ENCODE measurements at regions not wholly inside any gene's neighbourhood (a gene's known extent, or its start where the extent isn't known, plus 50 kb on each side); places are given as distances from the start of the nearest gene placed in this dataset.

DNA sequence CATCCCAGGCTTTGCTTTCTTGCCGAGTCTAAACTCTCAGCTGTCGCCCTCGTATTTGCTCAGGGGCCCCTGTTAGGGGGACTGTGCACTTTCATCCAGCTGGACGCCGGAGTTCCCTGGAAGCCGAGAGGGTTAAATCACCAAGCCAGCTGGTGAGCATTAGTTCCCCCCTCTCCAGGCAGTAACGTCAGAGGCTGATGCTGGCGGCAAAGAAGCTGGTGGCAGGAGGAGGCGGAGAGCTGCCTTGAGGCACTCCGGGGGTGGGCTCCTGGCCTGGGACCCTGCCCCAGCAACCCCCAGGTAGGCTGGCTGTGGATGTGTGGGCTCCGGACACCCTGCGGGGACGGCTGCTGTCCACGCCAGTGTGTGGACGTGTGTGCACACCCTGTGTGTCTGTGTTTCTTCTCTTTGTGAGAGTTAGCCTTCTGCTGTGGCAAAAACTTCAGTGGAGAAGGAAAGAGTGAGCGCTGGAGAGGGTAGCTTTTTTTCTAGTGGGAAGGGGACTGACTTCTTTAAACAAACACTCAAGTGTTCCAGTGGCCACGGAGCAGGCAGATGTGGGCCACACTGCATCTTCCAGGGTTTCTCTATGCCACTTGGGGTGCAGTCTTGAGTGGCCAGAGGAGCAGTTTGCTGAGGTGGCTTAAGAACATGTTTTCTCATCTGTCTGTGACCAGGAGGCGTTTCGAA, 84.7 kb downstream of the GLI2 start:
- no peaks in the 10 kb centered on the region for H3K79me2 ChIP-seq (ENCODE audit: low read length)
- POLR2A ChIA-PET (ENCODE audit: unreplicated experiment), result no interaction called here
- CTCF ChIA-PET, result no interaction called here

DNA sequence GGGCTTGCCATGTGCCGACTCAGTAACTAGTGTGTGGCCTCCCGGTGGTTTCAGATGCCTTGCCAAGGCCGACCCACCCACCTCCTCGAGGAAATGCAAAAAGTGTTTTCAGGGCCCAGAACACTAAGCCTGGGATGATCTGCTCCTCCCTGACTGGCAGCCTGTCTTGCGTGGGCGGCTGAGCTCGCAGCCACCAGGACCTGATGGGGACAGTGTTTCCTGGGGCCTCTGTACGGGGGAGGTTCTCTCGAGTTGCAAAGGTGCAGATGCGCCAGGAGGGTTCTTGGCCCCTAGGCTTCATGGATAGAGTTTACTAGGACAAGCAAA, 85.2 kb downstream of the GLI2 start:
- TF ChIP-seq EZH2 (IDR thresholded peaks at IDR 0.05; ENCODE audit: low read length, unreplicated experiment) (no peak), CTCF (conservative IDR thresholded peaks at IDR 0.05; ENCODE audit: low read depth, low read length) (no peak), EZH2phosphoT487 (IDR thresholded peaks at IDR 0.05; ENCODE audit: borderline replicate concordance, low read length) (no peak)
- H3K4me1 ChIP-seq (ENCODE audit: insufficient read depth, low read length), result peaks cover 12% of the 10 kb centered on the region; the same call in 1 of the 2 replicates
- H3K79me2 ChIP-seq (ENCODE audit: low read length), result no peaks in the 10 kb centered on the region
- H3K36me3 ChIP-seq (ENCODE audit: low read depth, low read length), result no peaks in the 10 kb centered on the region
- DNase-seq (no peak), ATAC-seq (no peak)
- H3K27me3 ChIP-seq (ENCODE audit: low read length), result no peaks in the 10 kb centered on the region
- no peak overlapping the region for H3K27ac ChIP-seq (ENCODE audit: low read length)
- no peaks in the 10 kb centered on the region for H3K9me3 ChIP-seq (ENCODE audit: low read length)
- intact Hi-C loops (cut with micrococcal nuclease), result no loop called here
- H2AFZ ChIP-seq (ENCODE audit: low read length), result no peak overlapping the region
- H3K9me2 ChIP-seq (replicated peaks; ENCODE audit: low read length), result no peaks in the 10 kb centered on the region
- no peak overlapping the region for H3K4me2 ChIP-seq (ENCODE audit: low read length)
- H4K20me1 ChIP-seq (ENCODE audit: low read length), result no peaks in the 10 kb centered on the region
- no peak overlapping the region for H3K4me3 ChIP-seq (ENCODE audit: low read length)
- H3K9ac ChIP-seq (ENCODE audit: low read length), result no peak overlapping the region
- ChIA-PET CTCF (no interaction called here), POLR2A (ENCODE audit: unreplicated experiment) (no interaction called here)
- H3F3A ChIP-seq (ENCODE audit: low read length, unreplicated experiment), result no peaks in the 10 kb centered on the region
- no TSS peak for BruUV-seq (replicated peaks)

More for the DNA sequence above, 84.7 kb downstream of the GLI2 start:
- intact Hi-C loops (cut with micrococcal nuclease), result no loop called here
- TF ChIP-seq EZH2phosphoT487 (IDR thresholded peaks at IDR 0.05; ENCODE audit: borderline replicate concordance, low read length) (no peak), EZH2 (IDR thresholded peaks at IDR 0.05; ENCODE audit: low read length, unreplicated experiment) (no peak), CTCF (conservative IDR thresholded peaks at IDR 0.05; ENCODE audit: low read depth, low read length) (no peak)
- no peaks in the 10 kb centered on the region for H3K9me3 ChIP-seq (ENCODE audit: low read length)
- H3K27ac ChIP-seq (ENCODE audit: low read length), result no peak overlapping the region
- no peaks in the 10 kb centered on the region for H3K27me3 ChIP-seq (ENCODE audit: low read length)
- no peaks in the 10 kb centered on the region for H3F3A ChIP-seq (ENCODE audit: low read length, unreplicated experiment)
- peaks cover 12% of the 10 kb centered on the region; the same call in 1 of the 2 replicates for H3K4me1 ChIP-seq (ENCODE audit: insufficient read depth, low read length)
- H3K9ac ChIP-seq (ENCODE audit: low read length), result no peak overlapping the region
- no peak overlapping the region for H2AFZ ChIP-seq (ENCODE audit: low read length)
- H3K4me3 ChIP-seq (ENCODE audit: low read length), result no peak overlapping the region
- ATAC-seq (no peak), DNase-seq (no peak)
- no peaks in the 10 kb centered on the region for H3K9me2 ChIP-seq (replicated peaks; ENCODE audit: low read length)
- no peaks in the 10 kb centered on the region for H3K36me3 ChIP-seq (ENCODE audit: low read depth, low read length)
- H3K4me2 ChIP-seq (ENCODE audit: low read length), result no peak overlapping the region
- BruUV-seq (replicated peaks), result no TSS peak
- H4K20me1 ChIP-seq (ENCODE audit: low read length), result no peaks in the 10 kb centered on the region

DNA sequence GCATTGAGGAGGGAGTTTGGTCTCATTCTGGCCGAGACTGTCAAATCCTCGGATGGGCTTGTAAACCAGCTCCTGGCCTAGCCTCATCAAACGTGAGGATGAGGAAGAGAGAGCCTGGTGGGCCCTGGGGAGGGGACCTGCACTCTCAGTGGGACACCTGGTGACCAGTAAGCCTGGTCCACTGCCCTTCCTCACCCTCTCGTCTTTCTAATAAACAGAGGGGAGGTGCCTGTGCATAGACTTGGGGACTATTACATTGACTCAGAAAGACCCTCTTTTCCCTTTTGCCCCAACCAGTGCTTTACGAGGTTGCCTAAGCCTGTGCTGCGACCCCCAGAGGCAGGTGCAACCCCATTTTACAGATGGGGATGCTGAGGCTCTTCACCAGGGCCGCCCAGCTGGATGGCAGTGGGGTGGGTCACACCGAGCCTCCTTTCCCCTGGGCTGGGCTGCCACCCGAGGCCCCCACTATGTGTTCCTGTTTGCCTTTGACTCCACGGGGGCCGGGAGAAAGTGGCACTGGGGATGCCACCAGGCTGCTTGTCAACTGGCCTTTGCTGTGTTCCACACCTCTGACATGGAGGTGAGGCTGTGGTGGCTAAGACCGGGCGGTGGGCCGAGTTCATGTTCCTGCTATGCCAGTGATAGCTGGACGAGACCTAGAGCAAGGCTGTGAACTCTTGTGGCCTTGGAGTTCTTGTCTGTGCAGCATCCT, 85.9 kb downstream of the GLI2 start:
- intact Hi-C loops (cut with micrococcal nuclease), result no loop called here
- no peak for DNase-seq

More for the DNA sequence above, 85.9 kb downstream of the GLI2 start:
- ChIA-PET CTCF (no interaction called here), POLR2A (ENCODE audit: unreplicated experiment) (no interaction called here)
- Histone ChIP-seq H3K4me1 (ENCODE audit: insufficient read depth, low read length) (peaks cover 12% of the 10 kb centered on the region; the same call in 1 of the 2 replicates), H3K79me2 (ENCODE audit: low read length) (no peaks in the 10 kb centered on the region), H3K4me3 (ENCODE audit: low read length) (no peak overlapping the region), H2AFZ (ENCODE audit: low read length) (no peak overlapping the region), H3K9ac (ENCODE audit: low read length) (no peak overlapping the region), H3K27me3 (ENCODE audit: low read length) (no peaks in the 10 kb centered on the region), H4K20me1 (ENCODE audit: low read length) (no peaks in the 10 kb centered on the region), H3F3A (ENCODE audit: low read length, unreplicated experiment) (no peaks in the 10 kb centered on the region), H3K27ac (ENCODE audit: low read length) (no peak overlapping the region), H3K36me3 (ENCODE audit: low read depth, low read length) (no peaks in the 10 kb centered on the region), H3K9me2 (replicated peaks; ENCODE audit: low read length) (no peaks in the 10 kb centered on the region), H3K4me2 (ENCODE audit: low read length) (no peak overlapping the region), H3K9me3 (ENCODE audit: low read length) (no peaks in the 10 kb centered on the region)
- no peak for TF ChIP-seq CTCF (conservative IDR thresholded peaks at IDR 0.05; ENCODE audit: low read depth, low read length)
- BruUV-seq (replicated peaks), result no TSS peak
- no peak for ATAC-seq

Data from PC-3 (cell line).